ENCODE measurements at regions not wholly inside any gene's neighbourhood (a gene's known extent, or its start where the extent isn't known, plus 50 kb on each side); places are given as distances from the start of the nearest gene placed in this dataset.

DNA sequence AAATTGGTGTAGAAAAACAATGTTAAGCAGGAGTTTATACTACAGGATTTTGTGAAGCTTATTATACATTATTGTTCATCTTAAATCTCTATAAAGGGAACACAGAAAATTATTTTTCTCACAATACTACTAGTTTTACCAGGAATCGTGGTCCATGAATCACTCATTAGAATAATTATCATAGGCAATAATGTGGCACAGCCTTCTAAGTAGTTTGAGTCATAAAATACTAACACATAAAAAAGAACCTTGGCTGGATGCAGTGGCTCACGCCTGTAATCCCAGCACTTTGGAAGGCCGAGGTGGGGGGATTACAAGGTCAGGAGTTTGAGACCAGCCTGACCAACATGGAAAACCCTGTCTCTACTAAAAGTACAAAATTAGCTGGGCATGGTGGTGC is 393.1 kb upstream of the ZNF717 start:
- TF ChIP-seq ZFP30 (CRISPR knock-in tag; IDR thresholded peaks at IDR 0.05) (no peak), ISL1 (CRISPR knock-in tag; IDR thresholded peaks at IDR 0.05) (no peak), RARB (CRISPR knock-in tag; IDR thresholded peaks at IDR 0.05) (no peak), GLIS3 (CRISPR knock-in tag; IDR thresholded peaks at IDR 0.05) (no peak)
- TF ChIP-seq, protein P1, sequence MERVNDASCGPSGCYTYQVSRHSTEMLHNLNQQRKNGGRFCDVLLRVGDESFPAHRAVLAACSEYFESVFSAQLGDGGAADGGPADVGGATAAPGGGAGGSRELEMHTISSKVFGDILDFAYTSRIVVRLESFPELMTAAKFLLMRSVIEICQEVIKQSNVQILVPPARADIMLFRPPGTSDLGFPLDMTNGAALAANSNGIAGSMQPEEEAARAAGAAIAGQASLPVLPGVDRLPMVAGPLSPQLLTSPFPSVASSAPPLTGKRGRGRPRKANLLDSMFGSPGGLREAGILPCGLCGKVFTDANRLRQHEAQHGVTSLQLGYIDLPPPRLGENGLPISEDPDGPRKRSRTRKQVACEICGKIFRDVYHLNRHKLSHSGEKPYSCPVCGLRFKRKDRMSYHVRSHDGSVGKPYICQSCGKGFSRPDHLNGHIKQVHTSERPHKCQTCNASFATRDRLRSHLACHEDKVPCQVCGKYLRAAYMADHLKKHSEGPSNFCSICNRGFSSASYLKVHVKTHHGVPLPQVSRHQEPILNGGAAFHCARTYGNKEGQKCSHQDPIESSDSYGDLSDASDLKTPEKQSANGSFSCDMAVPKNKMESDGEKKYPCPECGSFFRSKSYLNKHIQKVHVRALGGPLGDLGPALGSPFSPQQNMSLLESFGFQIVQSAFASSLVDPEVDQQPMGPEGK (CRISPR knock-in tag; IDR thresholded peaks at IDR 0.05; ENCODE audit: borderline replicate concordance) = no peak
- TF ChIP-seq, protein P2, sequence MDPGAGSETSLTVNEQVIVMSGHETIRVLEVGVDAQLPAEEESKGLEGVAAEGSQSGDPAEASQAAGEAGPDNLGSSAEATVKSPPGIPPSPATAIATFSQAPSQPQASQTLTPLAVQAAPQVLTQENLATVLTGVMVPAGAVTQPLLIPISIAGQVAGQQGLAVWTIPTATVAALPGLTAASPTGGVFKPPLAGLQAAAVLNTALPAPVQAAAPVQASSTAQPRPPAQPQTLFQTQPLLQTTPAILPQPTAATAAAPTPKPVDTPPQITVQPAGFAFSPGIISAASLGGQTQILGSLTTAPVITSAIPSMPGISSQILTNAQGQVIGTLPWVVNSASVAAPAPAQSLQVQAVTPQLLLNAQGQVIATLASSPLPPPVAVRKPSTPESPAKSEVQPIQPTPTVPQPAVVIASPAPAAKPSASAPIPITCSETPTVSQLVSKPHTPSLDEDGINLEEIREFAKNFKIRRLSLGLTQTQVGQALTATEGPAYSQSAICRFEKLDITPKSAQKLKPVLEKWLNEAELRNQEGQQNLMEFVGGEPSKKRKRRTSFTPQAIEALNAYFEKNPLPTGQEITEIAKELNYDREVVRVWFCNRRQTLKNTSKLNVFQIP (CRISPR knock-in tag; IDR thresholded peaks at IDR 0.05; ENCODE audit: borderline replicate concordance, low read depth) = no peak

All from SK-N-SH treated with all-trans-retinoic acid at 6 μM for 48 hours (cell line).